GM23338 (cell line): ENCODE measurements at regions not wholly inside any gene's neighbourhood (a gene's known extent, or its start where the extent isn't known, plus 50 kb on each side); places are given as distances from the start of the nearest gene placed in this dataset.

Experiments used
- CREB1 ChIP-seq: fragments of 250-450 bp; sonication (Bioruptor Pico); IDR thresholded peaks from 2 replicates; pipeline ENCODE4 v1.5.0; 2020; ENCODE audit warnings: low read depth, mild to moderate bottlenecking, moderate library complexity
- CTCF ChIP-seq, 2 experiments: fragments of 200-600 bp in 1 of 2; sonication (generic) in 1 of 2; conservative IDR thresholded peaks; 2 replicates each; pipeline versions ENCODE4 v1.5.1 to v1.6.1; 2016 to 2017; ENCODE audit warnings: antibody characterized with exemption in 2 of 2, low read depth in 2 of 2, mild to moderate bottlenecking in 2 of 2, moderate library complexity in 1 of 2
- ETS1 ChIP-seq: IDR thresholded peaks from 2 replicates; pipeline ENCODE4 v1.6.1; 2016; ENCODE audit warnings: antibody characterized with exemption
- EZH2 ChIP-seq: fragments of 200-600 bp; sonication (generic); IDR thresholded peaks from one replicate; pipeline ENCODE4 v1.8.0; 2017; ENCODE audit warnings: antibody characterized with exemption, mild to moderate bottlenecking, low read depth; ENCODE audit not compliant: unreplicated experiment
- EZH2phosphoT487 ChIP-seq: fragments of 200-600 bp; sonication (generic); IDR thresholded peaks from one replicate; pipeline ENCODE4 v1.8.1; 2018; ENCODE audit warnings: antibody characterized with exemption; ENCODE audit not compliant: unreplicated experiment
- NANOG ChIP-seq: IDR thresholded peaks from 2 replicates; pipeline ENCODE4 v1.6.1; 2016; ENCODE audit warnings: antibody characterized with exemption, borderline replicate concordance
- POLR2AphosphoS5 ChIP-seq: IDR thresholded peaks from 2 replicates; pipeline ENCODE4 v1.6.1; 2016; ENCODE audit warnings: antibody characterized with exemption, low read depth
- REST ChIP-seq: IDR thresholded peaks from one replicate; pipeline ENCODE4 v1.6.1; 2018; ENCODE audit warnings: antibody characterized with exemption; ENCODE audit not compliant: unreplicated experiment
- STAT1 ChIP-seq: IDR thresholded peaks from one replicate; pipeline ENCODE4 v1.6.1; 2016; ENCODE audit warnings: antibody characterized with exemption; ENCODE audit not compliant: unreplicated experiment
- ZNF114 ChIP-seq: fragments of 250-450 bp; sonication (Bioruptor Pico); IDR thresholded peaks from 2 replicates; pipeline ENCODE4 v1.5.0; 2020; ENCODE audit warnings: mild to moderate bottlenecking, moderate library complexity
- ZNF462 ChIP-seq: fragments of 250-450 bp; sonication (Bioruptor Pico); IDR thresholded peaks from 2 replicates; pipeline ENCODE4 v1.5.0; 2020; ENCODE audit warnings: mild to moderate bottlenecking, moderate library complexity

GRCh38 chr15:70358011-70358819, 260.5 kb upstream of the TLE3 start:
- TF ChIP-seq EZH2 (no peak), CTCF (conservative IDR thresholded peaks at IDR 0.05; ENCODE audit: low read depth in 2 of 2) (no peak), NANOG (no peak), ETS1 (no peak), STAT1 (no peak), POLR2AphosphoS5 (no peak), ZNF114 (CRISPR knock-in tag) (no peak), REST (no peak), EZH2phosphoT487 (no peak), ZNF462 (CRISPR knock-in tag) (no peak), CREB1 (CRISPR knock-in tag) (no peak)
